Adrenal gland (tissue), 5 donors: ENCODE measurements at regions not wholly inside any gene's neighbourhood (a gene's known extent, or its start where the extent isn't known, plus 50 kb on each side); places are given as distances from the start of the nearest gene placed in this dataset.

Experiments used
- CTCF ChIP-seq, 6 experiments: fragments of 450-650 bp in 4 of 6; fragments of 200-600 bp in 2 of 6; sonication (generic) in 1 of 6; IDR thresholded peaks; 1 replicate in 5 of 6; 2 replicates in 1 of 6; pipeline versions ENCODE4 v1.5.1 to v1.8.0; 2016 to 2021; ENCODE audit warnings: antibody characterized with exemption in 6 of 6, mild to moderate bottlenecking in 2 of 6, moderate library complexity in 1 of 6
- POLR2A ChIP-seq, 2 donors: fragments of 450-650 bp; IDR thresholded peaks; one replicate each; pipeline ENCODE4 v1.6.1; 2017; ENCODE audit warnings: antibody characterized with exemption in 2 of 2, mild to moderate bottlenecking in 2 of 2, moderate library complexity in 1 of 2
- donor health status: DM: no; HTN: no; CAD: no.

GRCh38 chr15:62975515-62975914 is 67.0 kb upstream of the TPM1 start:
- no peak for TF ChIP-seq CTCF (IDR thresholded peaks at IDR 0.05)
- no peak for TF ChIP-seq POLR2A (IDR thresholded peaks at IDR 0.05)
